Activated CD4-positive, alpha-beta T cell treated with anti-CD3 and anti-CD28 coated beads for 48 hours (primary cell): ENCODE measurements at regions not wholly inside any gene's neighbourhood (a gene's known extent, or its start where the extent isn't known, plus 50 kb on each side); places are given as distances from the start of the nearest gene placed in this dataset.

Experiments
- DNase-seq: peaks from one replicate; pipeline ENCODE4 v3.0.0-alpha.2; 2020

- DNase-seq: no peak
Observed at GRCh38 chr10:81031774-81032173, 494.1 kb downstream of the SH2D4B start.

- DNase-seq: no peak
Observed at GRCh38 chr10:81034383-81034782, 496.7 kb downstream of the SH2D4B start.

- DNase-seq: no peak
Observed at GRCh38 chr10:81036257-81036656, 498.6 kb downstream of the SH2D4B start.

- DNase-seq: no peak
Observed at GRCh38 chr10:81040031-81040430, 502.3 kb downstream of the SH2D4B start.

- no peak for DNase-seq
Observed at GRCh38 chr10:81040940-81041339, 503.2 kb downstream of the SH2D4B start.

GRCh38 chr10:81042647-81043046 is 504.9 kb downstream of the SH2D4B start:
- DNase-seq: no peak

GRCh38 chr10:81065474-81065873 is 527.8 kb downstream of the SH2D4B start:
- DNase-seq: no peak

- no peak for DNase-seq
Observed at GRCh38 chr10:81068460-81068859, 530.8 kb downstream of the SH2D4B start.

- DNase-seq: no peak
Observed at GRCh38 chr10:81071087-81071796, 533.5 kb downstream of the SH2D4B start.

GRCh38 chr10:81073155-81073554 is 535.5 kb downstream of the SH2D4B start:
- no peak for DNase-seq

GRCh38 chr10:81081887-81082620 is 544.4 kb downstream of the SH2D4B start:
- DNase-seq: no peak

- DNase-seq: no peak
Observed at GRCh38 chr10:81082621-81083376, 545.1 kb downstream of the SH2D4B start.

- DNase-seq: no peak
Observed at GRCh38 chr10:81093056-81093455, 555.4 kb downstream of the SH2D4B start.

GRCh38 chr10:81095238-81095637 is 557.5 kb downstream of the SH2D4B start:
- DNase-seq: no peak

GRCh38 chr10:81096558-81096957 is 558.9 kb downstream of the SH2D4B start:
- no peak for DNase-seq

- DNase-seq: no peak
Observed at GRCh38 chr10:81101062-81101461, 563.4 kb downstream of the SH2D4B start.

- no peak for DNase-seq
Observed at GRCh38 chr10:81104494-81104893, 566.8 kb downstream of the SH2D4B start.

GRCh38 chr10:81108516-81109199 is 571.0 kb downstream of the SH2D4B start:
- DNase-seq: no peak

- no peak for DNase-seq
Observed at GRCh38 chr10:81109200-81109752, 571.6 kb downstream of the SH2D4B start.

- DNase-seq: no peak
Observed at GRCh38 chr10:81116201-81116600, 578.5 kb downstream of the SH2D4B start.

- no peak for DNase-seq
Observed at GRCh38 chr10:81116990-81117389, 579.3 kb downstream of the SH2D4B start.

- no peak for DNase-seq
Observed at GRCh38 chr10:81127931-81128330, 590.2 kb downstream of the SH2D4B start.

- no peak for DNase-seq
Observed at GRCh38 chr10:81130014-81130413, 592.3 kb downstream of the SH2D4B start.
